IMR-90 (cell line): ENCODE measurements at regions not wholly inside any gene's neighbourhood (a gene's known extent, or its start where the extent isn't known, plus 50 kb on each side); places are given as distances from the start of the nearest gene placed in this dataset.

Experiments used
- CHD1 ChIP-seq: IDR thresholded peaks from 2 replicates; pipeline ENCODE4 v1.6.1; 2012; ENCODE audit warnings: low read depth, low read length, improper control_type of control experiment
- CTCF ChIP-seq: conservative IDR thresholded peaks from 2 replicates; pipeline ENCODE4 v1.5.1; 2012; ENCODE audit warnings: mild to moderate bottlenecking, low read depth, low read length, improper control_type of control experiment
- MAZ ChIP-seq: IDR thresholded peaks from 2 replicates; pipeline ENCODE4 v1.6.1; 2012; ENCODE audit warnings: low read depth, mild to moderate bottlenecking, low read length, improper control_type of control experiment, moderate library complexity, borderline replicate concordance
- POLR2A ChIP-seq: IDR thresholded peaks from 2 replicates; pipeline ENCODE4 v1.6.1; 2012; ENCODE audit warnings: mild to moderate bottlenecking, low read depth, low read length
- RFX5 ChIP-seq: IDR thresholded peaks from 2 replicates; pipeline ENCODE4 v1.8.0; 2012; ENCODE audit warnings: low read depth, mild to moderate bottlenecking, low read length, moderate library complexity

- no peak for TF ChIP-seq CTCF
- no peak for TF ChIP-seq POLR2A
- TF ChIP-seq MAZ = no peak
- TF ChIP-seq RFX5 = no peak
- TF ChIP-seq CHD1 = no peak
These were observed 139.8 kb upstream of the ELAC2 start for GRCh38 chr17:13157656-13158055.
